Stimulated activated CD4-positive, alpha-beta T cell treated with anti-CD3 and anti-CD28 coated beads, Interleukin-4, amount 100 ng/mL, for 24 hours (primary cell): ENCODE measurements at regions not wholly inside any gene's neighbourhood (a gene's known extent, or its start where the extent isn't known, plus 50 kb on each side); places are given as distances from the start of the nearest gene placed in this dataset.

Experiments
- DNase-seq: peaks from one replicate; pipeline ENCODE4 v3.0.0-alpha.2; 2020

DNA sequence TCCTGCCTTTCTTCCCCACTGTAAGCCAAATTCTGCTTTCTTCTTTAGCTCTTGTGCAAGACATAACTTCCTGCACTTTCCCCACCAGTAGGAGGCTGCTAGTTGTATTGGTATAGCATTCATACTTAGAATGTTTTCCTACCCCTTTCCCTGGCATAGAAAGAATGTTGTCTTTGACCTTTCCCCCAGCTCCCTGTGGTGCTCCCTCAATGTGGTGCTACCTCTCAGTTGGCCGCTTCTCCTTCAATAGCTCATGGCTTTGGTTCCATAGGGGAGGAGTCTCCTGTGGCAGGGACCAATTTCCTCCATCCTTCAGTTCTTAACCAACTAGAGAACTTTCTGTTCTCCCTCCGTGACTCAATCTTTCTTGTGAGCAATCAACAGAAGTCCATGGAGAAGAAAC lies 67.5 kb upstream of the AKAP13 start:
- no peak for DNase-seq

DNA sequence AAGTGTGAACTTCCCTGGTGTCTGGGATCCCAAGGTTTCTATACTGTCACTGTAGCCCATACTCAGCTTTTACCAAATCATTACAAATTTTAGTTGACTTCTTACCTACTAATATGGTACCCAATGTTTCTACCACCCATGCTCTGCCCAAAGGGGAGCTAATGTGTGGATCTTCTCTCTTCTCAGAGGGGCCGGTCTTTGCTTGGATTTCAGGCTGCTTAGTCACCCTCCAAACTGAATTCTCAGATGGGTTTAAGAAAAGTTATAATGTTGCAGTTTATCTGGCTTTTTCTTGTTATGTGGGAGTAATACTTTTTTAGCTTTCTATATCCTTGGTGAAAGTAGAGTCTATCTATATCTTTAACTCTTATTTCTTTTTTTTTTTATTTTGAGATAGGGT lies 67.1 kb upstream of the AKAP13 start:
- DNase-seq: no peak

DNA sequence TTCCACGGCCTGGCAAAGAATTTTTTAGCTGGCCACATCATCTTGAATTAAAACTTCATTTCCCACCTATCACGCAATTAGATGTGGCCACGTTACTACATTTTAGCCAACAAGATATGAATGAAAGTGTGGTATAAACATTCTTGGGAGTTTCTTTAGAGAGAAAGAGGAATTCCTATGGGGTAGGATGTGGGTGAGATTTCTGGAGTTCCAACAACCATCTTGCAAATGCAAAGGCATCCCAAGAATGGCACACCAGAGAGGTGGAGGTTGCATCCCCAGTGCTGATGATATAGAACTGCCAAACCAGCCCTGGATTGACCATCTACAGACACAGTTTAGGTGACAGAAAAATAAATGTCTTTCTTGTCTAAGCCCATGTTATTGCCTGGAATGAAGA lies 66.3 kb upstream of the AKAP13 start:
- DNase-seq: no peak

DNA sequence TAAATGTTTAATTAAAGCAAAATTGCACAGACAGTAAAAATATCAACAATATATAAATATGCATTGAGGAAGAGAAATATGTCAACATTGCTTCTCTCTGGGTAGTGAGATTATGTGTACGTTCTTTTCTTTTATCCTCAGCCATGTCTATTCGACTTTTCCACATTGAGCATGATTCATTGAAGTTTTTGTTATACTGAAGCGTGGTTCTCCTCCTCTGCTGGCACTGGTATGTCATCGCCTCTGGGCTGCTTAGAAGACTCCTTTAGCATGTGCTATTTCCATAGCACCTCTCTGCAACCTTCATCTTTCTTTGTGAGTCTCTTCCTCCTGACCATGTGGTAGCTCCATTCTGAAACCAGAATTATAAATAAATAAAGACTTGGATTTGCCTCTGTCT lies 65.8 kb upstream of the AKAP13 start:
- no peak for DNase-seq

DNA sequence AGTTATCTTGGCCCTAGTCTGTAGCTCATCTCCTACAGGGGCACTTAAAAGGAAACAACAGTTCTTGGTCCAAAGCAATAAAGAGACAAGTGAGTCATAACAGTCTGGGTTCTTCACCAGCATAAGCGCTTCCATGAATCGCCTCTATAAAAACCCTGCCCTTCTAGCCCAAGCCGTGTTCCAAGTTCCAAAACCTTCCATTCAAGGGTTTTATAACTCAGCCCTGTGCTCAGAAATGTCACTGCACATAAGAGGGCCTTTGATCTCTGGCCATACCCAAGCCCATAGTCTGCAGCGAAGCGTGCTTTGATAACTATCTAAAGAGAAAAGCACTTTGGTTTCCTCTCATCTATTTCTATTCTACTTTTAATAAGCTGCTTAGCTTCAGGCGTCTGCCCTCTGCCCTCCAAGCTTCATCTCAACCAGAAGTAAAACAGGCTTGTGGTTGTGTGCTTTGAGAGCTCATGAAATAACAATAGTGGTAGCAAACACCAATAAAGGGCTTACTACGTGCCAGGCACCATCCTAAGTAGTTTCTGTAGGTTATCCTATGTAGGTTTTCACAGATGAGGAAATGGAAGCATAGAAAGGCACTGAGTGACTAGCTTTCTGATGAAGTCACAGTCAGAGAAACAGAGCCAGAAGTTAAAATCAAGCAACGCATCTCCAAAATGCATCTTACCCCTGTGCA lies 64.0 kb upstream of the AKAP13 start:
- DNase-seq: peak; percentile 19

DNA sequence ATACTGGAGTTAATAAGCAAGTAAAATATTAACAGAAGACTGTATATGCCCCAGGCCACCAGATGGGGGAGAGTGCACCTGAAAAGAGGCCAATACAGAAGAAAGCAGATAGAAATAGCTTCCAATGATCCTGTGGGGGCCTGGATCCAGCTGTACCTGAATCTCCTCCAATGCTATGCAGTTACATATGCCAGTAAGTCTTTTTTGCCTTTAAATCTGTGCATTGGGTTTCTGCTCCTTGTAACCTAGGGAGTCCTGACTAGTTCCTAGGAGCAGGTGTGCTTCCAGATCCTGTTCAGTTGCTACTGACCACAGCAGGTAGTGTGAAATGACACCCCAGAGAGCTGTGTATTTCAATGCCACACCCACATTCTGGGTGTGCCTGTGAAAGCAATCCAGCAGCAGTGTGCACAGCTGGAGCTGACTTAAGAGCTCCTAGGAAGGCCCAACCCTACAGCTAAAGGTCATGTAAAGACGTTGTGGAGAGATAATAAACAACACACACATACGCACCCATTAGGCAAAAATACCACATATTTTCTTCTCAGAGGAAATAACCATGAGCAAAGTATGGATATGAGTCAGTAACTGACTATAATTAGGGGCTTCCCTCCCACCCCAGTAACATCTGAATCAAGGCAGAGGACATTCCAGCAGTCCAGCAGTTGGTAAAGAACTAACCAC lies 62.2 kb upstream of the AKAP13 start:
- peak; percentile 27 for DNase-seq

DNA sequence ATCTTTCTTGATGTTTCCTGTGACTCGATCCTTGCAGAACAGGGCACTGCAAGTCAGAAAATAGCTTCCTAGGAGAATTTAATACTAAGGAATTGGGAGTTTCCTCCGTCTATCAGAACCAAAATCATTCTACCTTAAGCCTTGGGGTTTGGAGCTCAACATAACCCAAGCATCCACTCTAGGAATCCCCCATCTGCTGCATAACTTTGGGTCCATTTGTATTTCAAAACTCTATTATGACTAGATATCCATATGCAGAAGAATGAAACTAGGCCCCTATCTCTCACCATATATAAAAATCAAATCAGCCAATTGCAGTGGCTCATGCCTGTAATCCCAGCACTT lies 61.7 kb upstream of the AKAP13 start:
- DNase-seq: no peak

DNA sequence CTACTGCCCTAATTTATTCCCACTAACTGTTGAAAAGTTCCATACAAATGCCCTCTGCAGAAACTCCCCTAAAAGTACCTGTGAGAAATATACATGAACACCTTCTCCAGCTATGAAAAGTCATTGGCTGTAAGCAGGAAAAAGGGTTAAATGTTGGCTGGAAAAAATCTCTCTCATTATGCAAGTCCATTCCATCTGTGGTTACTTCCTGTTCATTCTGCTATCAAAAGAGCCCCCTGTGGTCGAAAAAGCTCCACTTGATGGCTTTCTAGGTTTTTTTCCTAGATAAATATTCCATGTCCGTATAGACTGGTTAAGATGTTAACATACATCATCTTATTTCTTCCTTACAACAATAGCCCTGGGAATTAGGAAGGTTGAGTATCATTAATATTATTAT lies 56.2 kb upstream of the AKAP13 start:
- DNase-seq: no peak

DNA sequence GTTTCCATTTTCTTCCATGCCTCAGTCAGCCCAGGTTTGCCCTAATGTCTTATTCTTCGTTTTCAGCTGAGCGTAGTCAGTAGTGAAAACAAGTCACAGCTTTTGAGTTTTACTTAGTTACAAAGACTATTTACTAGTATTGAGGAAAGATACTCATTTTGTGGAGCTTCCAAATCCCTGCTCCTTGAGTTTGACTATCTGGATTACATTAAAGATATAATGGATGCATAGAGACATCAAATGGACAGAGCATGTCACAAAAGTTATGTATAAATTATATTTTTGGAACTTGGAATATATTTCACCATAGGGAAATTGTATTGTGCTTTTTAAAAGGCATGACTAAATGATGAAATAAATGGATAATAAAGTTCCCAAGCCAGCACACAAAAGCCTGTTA lies 54.6 kb upstream of the AKAP13 start:
- DNase-seq: no peak

DNA sequence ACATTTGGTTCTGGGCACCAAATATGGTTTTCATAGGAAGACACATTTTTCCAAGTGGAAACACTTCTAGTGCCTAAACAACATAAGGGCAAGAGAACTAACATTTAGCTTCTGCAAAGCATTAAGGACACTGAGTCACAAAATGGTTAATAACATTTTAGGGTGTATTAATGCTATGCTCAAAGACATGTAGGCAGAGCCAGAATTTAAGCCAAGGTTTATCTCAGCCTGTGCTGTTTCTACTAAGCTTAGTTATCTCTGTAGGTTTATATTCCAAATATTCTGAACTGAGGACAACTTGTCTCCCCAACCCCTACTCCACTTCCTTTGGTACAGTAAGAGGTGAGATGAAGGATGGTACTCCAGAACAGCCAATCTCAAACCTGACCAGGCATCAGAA lies 54.1 kb upstream of the AKAP13 start:
- DNase-seq: no peak

DNA sequence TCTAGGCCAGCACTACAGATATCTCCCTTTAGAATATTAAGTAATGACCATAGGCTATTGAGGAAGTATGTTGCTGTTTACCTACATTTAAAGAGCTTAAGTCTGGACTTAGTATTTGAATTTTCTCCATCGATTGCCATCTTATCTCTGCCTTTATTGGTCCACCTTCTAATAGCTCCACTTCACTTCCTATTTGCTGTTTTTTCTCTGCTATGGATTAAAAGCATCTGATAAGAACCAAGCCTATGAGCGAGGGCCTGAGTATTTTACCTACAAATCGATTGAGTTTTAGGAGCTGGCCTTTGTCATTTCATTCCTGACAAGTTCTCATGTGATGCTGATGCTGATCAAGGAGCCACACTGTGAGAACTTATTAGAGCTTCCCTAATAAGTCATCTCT lies 52.6 kb upstream of the AKAP13 start:
- DNase-seq: no peak

DNA sequence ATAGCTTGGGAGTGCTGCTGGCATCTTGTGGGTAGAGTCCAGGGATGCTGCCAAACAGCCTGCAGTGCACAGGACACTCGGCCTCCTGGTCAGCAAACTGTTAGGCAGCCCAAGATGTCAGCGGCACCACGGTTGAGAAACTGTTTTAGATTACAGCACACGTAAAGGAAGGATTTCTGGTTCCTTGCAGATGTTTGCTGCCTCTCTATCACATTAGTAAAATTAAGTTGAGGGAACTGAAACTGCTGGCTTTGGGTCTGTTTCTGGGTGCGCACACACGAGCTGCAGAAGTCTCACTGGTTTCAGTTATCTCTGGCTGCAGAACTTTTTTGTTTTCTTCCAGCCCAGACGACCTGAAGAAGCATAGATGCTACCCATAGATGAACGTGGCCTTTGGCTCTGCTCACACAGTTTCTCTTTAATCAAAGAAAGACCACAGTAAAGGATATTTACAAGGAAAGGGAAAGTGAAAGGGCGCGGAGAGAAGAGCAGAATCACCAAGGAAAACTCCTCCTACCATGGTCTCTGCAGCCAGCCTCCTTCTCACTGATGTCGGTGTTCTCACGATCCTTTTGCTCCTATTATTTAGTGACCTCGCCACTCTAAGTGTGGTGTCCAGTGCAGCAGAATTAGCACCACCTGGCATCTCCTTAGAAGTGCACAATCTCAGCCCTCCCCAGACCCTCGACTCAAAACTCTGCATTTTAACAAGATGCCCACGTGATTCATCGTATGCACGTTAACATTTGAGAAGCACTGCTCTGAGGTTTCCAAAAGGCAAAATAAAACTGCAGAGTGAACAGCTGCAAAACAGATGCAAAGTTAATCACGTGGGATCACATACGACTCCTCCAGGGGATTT lies 50.6 kb upstream of the AKAP13 start:
- peak; percentile 35 for DNase-seq
